GM23338 (cell line): ENCODE measurements at regions not wholly inside any gene's neighbourhood (a gene's known extent, or its start where the extent isn't known, plus 50 kb on each side); places are given as distances from the start of the nearest gene placed in this dataset.

Experiments
- CREB1 ChIP-seq: fragments of 250-450 bp; sonication (Bioruptor Pico); IDR thresholded peaks from 2 replicates; pipeline ENCODE4 v1.5.0; 2020; ENCODE audit warnings: low read depth, mild to moderate bottlenecking, moderate library complexity
- EZH2 ChIP-seq: fragments of 200-600 bp; sonication (generic); IDR thresholded peaks from one replicate; pipeline ENCODE4 v1.8.0; 2017; ENCODE audit warnings: antibody characterized with exemption, mild to moderate bottlenecking, low read depth; ENCODE audit not compliant: unreplicated experiment
- EZH2phosphoT487 ChIP-seq: fragments of 200-600 bp; sonication (generic); IDR thresholded peaks from one replicate; pipeline ENCODE4 v1.8.1; 2018; ENCODE audit warnings: antibody characterized with exemption; ENCODE audit not compliant: unreplicated experiment
- JUNB ChIP-seq: IDR thresholded peaks from one replicate; pipeline ENCODE4 v1.6.1; 2016; ENCODE audit warnings: antibody characterized with exemption; ENCODE audit not compliant: unreplicated experiment
- NANOG ChIP-seq: IDR thresholded peaks from 2 replicates; pipeline ENCODE4 v1.6.1; 2016; ENCODE audit warnings: antibody characterized with exemption, borderline replicate concordance
- POLR2AphosphoS5 ChIP-seq: IDR thresholded peaks from 2 replicates; pipeline ENCODE4 v1.6.1; 2016; ENCODE audit warnings: antibody characterized with exemption, low read depth
- STAT1 ChIP-seq: IDR thresholded peaks from one replicate; pipeline ENCODE4 v1.6.1; 2016; ENCODE audit warnings: antibody characterized with exemption; ENCODE audit not compliant: unreplicated experiment
- ZNF114 ChIP-seq: fragments of 250-450 bp; sonication (Bioruptor Pico); IDR thresholded peaks from 2 replicates; pipeline ENCODE4 v1.5.0; 2020; ENCODE audit warnings: mild to moderate bottlenecking, moderate library complexity
- ZNF331 ChIP-seq: fragments of 250-450 bp; sonication (Bioruptor Pico); IDR thresholded peaks from 2 replicates; pipeline ENCODE4 v1.5.0; 2020; ENCODE audit warnings: low read depth, mild to moderate bottlenecking, moderate library complexity
- TF ChIP-seq, protein P1 (sequence below), 2 experiments: fragments of 200-600 bp in 1 of 2; sonication (generic) in 1 of 2; conservative IDR thresholded peaks; 2 replicates each; pipeline versions ENCODE4 v1.5.1 to v1.6.1; 2016 to 2017; ENCODE audit warnings: antibody characterized with exemption in 2 of 2, low read depth in 2 of 2, mild to moderate bottlenecking in 2 of 2, moderate library complexity in 1 of 2
- TF ChIP-seq, protein P2 (sequence below): IDR thresholded peaks from one replicate; pipeline ENCODE4 v1.6.1; 2018; ENCODE audit warnings: antibody characterized with exemption; ENCODE audit not compliant: unreplicated experiment
- TF ChIP-seq, protein P3 (sequence below): fragments of 250-450 bp; sonication (Bioruptor Pico); IDR thresholded peaks from 2 replicates; pipeline ENCODE4 v1.5.0; 2020; ENCODE audit warnings: mild to moderate bottlenecking, moderate library complexity

DNA sequence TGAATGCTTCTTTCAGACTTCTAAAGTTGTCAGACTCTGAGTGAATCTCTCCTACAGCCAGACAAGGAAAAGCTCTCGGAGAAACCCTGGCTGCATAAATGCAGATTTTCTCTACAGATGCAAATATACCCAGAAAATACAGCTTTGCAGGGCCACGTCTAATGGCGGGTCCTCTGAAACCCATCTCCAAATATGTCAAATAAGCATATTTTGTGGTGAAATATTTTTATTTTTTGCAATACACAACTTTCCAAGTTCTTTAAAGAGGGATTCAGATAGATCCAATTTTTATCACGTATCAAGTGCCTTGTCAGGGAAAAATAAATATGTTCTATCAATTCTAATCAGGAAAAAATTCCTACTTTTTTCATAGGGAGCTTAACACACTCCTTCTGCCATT lies 229.4 kb downstream of the SI start:
- TF ChIP-seq, protein P1, sequence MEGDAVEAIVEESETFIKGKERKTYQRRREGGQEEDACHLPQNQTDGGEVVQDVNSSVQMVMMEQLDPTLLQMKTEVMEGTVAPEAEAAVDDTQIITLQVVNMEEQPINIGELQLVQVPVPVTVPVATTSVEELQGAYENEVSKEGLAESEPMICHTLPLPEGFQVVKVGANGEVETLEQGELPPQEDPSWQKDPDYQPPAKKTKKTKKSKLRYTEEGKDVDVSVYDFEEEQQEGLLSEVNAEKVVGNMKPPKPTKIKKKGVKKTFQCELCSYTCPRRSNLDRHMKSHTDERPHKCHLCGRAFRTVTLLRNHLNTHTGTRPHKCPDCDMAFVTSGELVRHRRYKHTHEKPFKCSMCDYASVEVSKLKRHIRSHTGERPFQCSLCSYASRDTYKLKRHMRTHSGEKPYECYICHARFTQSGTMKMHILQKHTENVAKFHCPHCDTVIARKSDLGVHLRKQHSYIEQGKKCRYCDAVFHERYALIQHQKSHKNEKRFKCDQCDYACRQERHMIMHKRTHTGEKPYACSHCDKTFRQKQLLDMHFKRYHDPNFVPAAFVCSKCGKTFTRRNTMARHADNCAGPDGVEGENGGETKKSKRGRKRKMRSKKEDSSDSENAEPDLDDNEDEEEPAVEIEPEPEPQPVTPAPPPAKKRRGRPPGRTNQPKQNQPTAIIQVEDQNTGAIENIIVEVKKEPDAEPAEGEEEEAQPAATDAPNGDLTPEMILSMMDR (conservative IDR thresholded peaks at IDR 0.05; ENCODE audit: low read depth in 2 of 2), result no peak
- TF ChIP-seq EZH2, result no peak
- TF ChIP-seq EZH2phosphoT487, result no peak
- TF ChIP-seq CREB1, result no peak
- TF ChIP-seq, protein P2, sequence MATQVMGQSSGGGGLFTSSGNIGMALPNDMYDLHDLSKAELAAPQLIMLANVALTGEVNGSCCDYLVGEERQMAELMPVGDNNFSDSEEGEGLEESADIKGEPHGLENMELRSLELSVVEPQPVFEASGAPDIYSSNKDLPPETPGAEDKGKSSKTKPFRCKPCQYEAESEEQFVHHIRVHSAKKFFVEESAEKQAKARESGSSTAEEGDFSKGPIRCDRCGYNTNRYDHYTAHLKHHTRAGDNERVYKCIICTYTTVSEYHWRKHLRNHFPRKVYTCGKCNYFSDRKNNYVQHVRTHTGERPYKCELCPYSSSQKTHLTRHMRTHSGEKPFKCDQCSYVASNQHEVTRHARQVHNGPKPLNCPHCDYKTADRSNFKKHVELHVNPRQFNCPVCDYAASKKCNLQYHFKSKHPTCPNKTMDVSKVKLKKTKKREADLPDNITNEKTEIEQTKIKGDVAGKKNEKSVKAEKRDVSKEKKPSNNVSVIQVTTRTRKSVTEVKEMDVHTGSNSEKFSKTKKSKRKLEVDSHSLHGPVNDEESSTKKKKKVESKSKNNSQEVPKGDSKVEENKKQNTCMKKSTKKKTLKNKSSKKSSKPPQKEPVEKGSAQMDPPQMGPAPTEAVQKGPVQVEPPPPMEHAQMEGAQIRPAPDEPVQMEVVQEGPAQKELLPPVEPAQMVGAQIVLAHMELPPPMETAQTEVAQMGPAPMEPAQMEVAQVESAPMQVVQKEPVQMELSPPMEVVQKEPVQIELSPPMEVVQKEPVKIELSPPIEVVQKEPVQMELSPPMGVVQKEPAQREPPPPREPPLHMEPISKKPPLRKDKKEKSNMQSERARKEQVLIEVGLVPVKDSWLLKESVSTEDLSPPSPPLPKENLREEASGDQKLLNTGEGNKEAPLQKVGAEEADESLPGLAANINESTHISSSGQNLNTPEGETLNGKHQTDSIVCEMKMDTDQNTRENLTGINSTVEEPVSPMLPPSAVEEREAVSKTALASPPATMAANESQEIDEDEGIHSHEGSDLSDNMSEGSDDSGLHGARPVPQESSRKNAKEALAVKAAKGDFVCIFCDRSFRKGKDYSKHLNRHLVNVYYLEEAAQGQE, result no peak
- no peak for TF ChIP-seq POLR2AphosphoS5
- TF ChIP-seq ZNF114 (CRISPR knock-in tag), result no peak
- no peak for TF ChIP-seq JUNB
- TF ChIP-seq, protein P3, sequence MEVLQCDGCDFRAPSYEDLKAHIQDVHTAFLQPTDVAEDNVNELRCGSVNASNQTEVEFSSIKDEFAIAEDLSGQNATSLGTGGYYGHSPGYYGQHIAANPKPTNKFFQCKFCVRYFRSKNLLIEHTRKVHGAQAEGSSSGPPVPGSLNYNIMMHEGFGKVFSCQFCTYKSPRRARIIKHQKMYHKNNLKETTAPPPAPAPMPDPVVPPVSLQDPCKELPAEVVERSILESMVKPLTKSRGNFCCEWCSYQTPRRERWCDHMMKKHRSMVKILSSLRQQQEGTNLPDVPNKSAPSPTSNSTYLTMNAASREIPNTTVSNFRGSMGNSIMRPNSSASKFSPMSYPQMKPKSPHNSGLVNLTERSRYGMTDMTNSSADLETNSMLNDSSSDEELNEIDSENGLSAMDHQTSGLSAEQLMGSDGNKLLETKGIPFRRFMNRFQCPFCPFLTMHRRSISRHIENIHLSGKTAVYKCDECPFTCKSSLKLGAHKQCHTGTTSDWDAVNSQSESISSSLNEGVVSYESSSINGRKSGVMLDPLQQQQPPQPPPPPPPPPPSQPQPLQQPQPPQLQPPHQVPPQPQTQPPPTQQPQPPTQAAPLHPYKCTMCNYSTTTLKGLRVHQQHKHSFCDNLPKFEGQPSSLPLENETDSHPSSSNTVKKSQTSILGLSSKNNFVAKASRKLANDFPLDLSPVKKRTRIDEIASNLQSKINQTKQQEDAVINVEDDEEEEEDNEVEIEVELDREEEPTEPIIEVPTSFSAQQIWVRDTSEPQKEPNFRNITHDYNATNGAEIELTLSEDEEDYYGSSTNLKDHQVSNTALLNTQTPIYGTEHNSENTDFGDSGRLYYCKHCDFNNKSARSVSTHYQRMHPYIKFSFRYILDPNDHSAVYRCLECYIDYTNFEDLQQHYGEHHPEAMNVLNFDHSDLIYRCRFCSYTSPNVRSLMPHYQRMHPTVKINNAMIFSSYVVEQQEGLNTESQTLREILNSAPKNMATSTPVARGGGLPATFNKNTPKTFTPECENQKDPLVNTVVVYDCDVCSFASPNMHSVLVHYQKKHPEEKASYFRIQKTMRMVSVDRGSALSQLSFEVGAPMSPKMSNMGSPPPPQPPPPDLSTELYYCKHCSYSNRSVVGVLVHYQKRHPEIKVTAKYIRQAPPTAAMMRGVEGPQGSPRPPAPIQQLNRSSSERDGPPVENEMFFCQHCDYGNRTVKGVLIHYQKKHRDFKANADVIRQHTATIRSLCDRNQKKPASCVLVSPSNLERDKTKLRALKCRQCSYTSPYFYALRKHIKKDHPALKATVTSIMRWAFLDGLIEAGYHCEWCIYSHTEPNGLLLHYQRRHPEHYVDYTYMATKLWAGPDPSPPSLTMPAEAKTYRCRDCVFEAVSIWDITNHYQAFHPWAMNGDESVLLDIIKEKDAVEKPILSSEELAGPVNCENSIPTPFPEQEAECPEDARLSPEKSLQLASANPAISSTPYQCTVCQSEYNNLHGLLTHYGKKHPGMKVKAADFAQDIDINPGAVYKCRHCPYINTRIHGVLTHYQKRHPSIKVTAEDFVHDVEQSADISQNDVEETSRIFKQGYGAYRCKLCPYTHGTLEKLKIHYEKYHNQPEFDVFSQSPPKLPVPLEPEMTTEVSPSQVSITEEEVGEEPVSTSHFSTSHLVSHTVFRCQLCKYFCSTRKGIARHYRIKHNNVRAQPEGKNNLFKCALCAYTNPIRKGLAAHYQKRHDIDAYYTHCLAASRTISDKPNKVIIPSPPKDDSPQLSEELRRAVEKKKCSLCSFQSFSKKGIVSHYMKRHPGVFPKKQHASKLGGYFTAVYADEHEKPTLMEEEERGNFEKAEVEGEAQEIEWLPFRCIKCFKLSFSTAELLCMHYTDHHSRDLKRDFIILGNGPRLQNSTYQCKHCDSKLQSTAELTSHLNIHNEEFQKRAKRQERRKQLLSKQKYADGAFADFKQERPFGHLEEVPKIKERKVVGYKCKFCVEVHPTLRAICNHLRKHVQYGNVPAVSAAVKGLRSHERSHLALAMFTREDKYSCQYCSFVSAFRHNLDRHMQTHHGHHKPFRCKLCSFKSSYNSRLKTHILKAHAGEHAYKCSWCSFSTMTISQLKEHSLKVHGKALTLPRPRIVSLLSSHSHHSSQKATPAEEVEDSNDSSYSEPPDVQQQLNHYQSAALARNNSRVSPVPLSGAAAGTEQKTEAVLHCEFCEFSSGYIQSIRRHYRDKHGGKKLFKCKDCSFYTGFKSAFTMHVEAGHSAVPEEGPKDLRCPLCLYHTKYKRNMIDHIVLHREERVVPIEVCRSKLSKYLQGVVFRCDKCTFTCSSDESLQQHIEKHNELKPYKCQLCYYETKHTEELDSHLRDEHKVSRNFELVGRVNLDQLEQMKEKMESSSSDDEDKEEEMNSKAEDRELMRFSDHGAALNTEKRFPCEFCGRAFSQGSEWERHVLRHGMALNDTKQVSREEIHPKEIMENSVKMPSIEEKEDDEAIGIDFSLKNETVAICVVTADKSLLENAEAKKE, result no peak
- TF ChIP-seq STAT1, result no peak
- no peak for TF ChIP-seq NANOG
- no peak for TF ChIP-seq ZNF331 (CRISPR knock-in tag)
